ENCODE measurements at regions not wholly inside any gene's neighbourhood (a gene's known extent, or its start where the extent isn't known, plus 50 kb on each side); places are given as distances from the start of the nearest gene placed in this dataset.

DNA sequence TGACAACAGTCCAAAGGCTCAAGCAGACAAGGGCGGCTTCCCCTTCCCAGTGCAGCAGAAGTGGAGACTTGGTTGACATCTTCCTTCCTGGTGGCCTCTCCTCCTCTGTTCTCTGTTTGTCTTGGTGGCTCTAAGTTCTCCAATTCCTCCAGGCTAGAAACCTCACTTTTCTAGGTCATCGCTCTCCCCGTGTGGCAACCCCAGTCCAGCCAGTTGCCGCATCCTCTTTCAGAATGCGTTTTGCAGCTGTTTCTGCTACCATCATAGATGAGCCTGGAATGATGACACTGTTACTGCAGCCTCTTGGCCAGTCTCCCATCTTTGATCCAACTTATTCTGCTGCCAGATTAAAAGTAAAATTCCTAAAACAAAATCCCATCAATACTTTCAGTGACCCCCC lies 201.5 kb downstream of the TRIM29 start:
- no peak for DNase-seq

DNA sequence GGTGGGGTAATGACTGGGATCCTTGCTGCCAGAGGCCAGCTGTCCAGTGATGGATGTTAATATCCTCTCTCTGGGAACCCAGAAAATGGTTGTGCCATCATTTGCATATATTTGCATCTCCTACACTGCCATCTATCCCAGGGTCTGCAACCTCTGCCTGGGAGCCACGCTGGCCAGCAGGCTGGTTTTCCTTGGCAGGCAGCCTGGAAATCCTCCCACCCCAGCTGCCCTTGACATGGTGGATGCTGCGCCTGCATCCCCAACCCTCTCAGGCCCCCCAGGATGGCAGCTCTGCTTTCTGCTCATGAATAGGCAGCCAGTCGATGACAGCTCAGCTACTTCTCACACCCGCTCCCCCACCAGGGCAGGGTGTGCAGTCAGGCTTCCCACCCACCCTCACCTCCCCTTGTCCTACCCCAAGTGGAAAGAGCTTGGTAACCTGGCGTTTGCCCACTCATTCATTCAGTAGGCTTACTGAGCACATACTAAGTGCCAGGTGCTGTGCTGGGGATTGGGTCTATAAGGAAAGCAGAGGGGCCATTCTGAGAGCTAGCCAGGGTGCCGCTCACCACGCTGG lies 202.5 kb downstream of the TRIM29 start:
- no peak for DNase-seq

DNA sequence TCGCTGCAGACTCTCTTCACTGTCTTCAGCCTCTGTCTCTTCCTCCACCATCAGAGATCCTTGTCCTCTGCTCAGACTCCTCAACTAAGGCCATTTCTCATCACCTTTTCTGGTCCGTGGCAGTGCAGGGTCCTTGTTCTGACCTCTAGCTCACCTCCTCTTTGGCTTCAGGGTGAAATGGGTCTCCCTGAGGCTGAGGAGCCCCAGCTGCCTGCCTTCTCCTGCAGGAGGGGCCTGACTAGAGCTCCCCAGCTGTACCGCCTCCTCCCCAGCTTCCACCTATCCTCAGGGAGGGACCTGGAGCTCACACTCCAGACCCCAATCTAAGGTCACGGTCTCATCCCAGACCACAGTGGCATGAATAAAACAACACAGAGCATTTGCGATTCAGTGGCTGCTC lies 203.0 kb downstream of the TRIM29 start:
- DNase-seq: no peak

DNA sequence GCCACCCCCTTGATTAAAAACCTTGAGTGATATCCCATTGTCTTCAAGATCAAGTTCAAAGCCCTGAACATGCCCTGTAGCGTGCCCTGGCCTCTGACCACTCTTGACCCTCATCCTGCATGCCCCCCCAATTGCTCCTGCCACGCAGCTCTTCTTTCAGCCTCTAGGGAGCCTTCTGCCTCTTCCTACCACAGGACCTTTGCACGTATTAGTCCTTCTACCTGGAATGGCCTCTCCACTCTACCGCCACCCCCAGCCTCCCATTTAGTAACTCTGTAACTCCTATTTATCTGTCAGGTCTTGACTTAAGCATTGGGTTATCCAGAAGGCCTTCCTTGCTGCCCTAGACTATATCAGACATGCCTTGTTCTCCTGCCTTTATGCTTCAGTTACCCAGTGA lies 203.6 kb downstream of the TRIM29 start:
- DNase-seq: no peak

DNA sequence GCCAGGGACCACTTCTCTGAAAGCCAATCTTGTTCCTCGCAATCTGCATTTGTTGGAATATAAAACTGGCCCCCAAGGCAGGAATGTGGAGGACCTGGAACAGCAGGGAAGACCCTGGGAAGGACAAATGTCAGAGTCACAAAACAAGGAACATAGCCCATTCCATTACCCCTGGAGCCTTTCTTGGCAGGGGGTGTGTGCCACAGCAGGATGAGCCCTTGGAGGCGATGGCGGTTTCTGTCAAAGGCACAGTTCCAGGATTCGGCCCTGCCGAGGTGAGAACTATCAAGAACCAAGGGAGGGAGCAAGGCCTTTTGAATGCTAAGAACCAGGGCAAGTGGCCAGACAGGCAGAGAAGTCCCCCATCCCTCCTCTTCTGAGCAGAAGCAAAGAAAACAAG lies 204.3 kb downstream of the TRIM29 start:
- no peak for DNase-seq

DNA sequence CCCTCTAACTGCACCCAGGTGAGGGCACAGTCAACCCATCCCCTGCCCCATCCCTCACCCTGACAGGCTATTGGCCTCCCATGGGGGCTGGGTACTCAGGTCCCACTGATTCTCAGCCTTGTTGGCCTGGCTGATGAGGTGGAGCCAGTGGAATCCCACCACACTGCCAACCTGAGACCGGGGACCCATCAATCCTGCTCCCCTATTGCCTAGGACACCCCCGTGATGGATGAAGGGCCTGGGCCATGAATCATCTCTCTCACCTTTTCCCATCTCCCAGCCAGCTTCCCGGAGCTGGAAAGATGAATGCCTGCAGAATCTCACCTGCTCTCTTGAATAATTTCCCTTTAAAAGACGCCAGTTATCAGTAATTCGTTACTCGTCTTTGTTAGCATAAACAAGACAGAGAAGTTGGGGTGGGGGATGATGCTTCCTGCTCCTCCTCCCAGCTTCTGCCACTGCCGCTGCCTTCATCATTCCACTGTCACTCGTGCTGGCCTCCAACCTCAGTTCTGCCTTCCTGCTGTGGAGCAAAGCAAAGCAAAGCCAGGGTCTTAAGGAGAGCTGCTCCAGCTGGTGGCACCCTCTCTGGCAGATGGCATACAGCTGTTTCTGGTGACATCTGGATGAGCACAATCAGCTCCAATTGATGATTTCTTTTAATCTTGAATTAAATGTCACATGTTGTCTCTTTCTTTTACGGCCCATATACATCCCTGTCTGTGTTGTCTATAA lies 204.0 kb upstream of the NECTIN1 start:
- no peak for DNase-seq

DNA sequence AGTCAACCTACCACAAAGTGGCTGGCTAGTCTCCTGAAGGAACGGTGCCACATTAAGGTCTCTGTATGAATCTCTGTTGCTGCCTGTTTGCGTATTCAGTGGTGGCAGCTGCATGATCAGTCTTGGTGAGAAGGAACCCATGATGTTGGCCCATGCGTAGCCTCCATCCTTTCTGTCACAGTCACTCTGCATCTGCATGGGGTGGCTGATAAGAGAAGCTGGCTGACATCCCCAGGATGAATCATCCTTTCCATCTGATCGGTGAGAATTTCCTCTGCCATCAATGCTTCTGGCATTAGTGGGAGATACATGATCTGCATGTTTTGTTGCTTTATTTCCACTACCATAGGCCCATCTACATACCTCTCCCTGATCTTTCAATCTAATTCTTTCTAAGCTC lies 199.0 kb upstream of the NECTIN1 start:
- no peak for DNase-seq

DNA sequence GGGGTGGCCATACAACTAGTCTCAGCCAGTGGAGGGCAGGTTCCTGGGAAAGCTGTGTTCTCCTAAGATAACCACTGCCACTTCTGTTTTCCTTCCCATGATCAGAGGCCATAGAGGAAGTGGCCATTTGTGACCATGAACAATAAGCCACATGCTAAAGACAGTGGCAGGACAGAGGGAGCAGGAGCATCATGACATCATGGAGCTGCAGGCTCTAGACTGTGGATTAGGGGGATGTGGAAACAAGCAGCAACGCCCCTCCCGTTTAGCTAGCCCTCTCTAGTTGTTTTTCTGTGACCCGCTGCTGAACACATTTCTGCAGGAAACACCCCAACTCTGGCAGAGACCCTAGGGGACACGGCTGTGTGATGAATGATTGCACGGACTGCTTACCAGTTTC lies 195.0 kb upstream of the NECTIN1 start:
- no peak for DNase-seq

DNA sequence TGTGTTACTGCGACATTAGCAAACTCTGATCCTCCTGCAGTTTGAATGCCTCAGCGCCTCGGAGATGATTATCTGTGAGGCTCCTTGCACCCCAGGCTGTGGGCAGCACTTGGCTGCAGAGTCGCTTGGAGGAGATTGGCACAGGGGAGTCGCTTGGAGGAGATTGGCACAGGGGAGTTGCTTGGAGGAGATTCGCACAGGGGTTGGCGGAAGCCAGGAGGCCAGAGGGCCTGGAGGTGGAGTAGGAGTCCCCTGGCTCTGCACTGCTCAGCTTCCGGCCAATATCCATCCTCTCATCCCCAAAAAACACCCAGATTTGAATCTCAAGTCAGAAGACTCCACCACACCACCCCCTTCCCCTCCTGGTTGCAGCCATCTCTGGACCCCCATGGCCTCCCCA lies 192.6 kb upstream of the NECTIN1 start:
- DNase-seq: no peak

DNA sequence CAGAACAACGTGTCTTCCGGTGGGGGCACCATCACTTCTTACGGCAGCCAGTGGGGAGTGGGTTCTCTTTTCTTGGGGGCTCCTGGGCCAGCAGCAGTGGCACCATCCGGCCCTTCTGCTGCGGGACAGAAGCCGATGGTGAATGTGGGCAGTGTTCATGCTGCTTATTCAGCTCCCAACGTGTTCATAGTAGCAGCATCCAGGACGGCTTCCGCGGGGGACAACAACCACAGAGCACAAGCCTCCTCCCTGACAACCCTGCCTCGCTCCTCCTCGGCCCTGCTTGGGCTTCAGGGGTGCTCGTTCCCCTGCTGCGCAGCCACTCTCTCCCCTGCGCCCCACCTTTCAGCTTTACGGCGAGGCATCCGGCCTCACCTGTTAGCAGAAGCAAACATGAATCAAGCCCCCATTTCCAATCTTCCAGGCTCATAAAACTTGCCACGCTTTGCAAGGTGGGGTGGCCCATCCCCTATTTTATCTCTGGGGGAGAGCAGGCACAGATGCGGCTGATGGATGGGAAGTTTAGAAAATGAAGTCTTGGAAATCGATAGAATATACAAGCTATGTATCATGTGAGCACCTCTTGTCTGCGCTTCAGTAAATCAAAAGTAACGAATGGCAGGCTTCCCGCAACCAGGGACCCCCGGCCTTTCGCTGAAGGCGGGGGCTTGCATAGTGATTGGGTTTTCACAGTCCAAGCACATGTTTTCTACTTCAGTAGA lies 191.8 kb upstream of the NECTIN1 start:
- no peak for DNase-seq

DNA sequence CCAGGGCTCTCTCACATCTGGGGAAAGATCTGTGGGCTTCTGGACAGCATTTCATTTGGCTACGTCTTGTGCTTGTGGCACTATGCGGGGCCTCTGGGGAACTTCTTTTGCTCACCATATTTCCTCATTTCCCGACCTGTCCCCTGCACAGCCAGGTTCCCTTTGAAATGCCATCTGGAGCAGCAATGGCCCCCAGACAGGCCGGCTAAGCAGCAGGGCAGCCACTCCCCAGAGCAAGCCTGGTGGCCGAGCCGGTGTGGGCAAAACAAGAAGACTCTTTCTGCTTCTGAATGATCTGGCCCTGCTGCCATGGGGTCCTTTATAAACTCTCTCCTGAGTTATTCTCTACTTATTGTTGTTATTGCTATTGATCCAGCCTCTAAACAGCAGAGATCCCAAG lies 190.7 kb upstream of the NECTIN1 start:
- DNase-seq: no peak

DNA sequence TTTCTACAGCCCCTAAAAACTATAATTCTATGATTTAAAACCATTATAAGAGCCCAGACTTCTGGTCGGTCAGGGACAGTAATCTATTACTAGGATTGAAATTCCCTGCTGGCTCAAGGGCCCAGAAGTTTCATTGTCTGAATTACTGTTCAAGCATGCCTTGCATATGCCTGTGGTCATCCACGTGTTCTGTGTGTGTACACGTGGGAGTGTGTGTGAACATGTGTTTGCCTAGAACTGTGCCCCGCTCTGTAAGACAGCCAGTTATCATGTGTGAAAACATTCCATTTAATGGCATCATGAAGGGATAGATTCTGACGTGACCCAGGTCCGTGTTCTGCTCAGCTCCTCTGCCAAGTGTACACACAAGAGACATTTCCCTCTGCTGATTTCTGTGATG lies 189.3 kb upstream of the NECTIN1 start:
- no peak for DNase-seq

DNA sequence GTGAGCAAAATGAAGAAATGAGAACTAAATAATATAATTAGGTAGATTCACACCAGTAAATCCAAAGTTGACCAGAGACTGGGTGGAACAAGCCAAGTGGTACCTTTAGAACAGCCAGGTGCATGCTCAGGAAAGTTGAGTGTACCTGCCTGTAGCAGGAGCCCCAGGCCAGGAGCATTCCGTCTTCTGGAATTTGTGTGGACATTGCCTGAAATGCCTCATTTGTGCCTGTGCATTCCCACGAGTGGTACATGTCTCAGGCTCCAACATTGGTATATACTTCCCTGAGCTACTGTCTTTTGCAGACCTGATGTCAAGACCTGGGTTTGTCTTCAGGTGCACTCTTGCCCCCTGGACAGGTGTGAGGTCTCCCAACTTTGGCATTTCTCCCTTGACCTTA lies 187.6 kb upstream of the NECTIN1 start:
- no peak for DNase-seq

DNA sequence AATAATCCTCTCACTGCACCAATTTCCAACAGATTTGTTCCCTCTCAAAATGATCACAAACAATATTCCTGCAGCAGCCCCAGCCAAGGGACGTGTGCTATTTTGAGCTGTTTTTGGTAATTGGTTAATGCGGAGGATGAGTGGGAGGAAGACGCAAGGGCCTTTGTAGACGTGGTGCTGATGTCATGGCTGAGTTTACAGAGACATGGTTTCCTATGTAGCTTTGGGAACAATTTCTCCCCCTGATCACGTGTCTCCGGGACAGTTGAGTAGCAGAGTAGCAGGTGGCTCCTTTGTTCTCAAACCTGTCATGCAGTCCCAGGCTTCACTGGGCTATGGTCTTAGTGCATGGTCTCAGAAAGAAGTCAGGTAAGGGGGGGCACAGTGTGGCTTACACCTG lies 183.2 kb upstream of the NECTIN1 start:
- no peak for DNase-seq

DNA sequence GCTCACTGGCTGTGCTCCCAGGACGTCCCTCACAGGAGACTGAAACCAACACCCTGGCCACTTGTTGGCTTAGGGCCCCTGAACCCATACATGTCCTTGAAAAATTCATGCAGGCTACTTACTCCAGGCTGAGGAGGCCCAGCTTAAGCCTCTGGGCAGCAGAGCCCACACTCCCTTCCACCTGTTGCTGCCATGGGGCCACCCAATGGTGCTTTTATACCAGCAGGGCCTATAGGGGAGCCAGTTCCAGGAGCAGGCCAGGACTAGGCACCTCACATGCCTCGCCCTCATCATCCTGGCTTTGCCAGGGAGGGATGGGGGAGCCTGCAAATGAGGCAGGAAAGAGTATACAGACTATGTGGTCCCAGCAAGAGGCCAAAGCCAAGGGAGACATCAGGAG lies 181.7 kb upstream of the NECTIN1 start:
- DNase-seq: no peak

DNA sequence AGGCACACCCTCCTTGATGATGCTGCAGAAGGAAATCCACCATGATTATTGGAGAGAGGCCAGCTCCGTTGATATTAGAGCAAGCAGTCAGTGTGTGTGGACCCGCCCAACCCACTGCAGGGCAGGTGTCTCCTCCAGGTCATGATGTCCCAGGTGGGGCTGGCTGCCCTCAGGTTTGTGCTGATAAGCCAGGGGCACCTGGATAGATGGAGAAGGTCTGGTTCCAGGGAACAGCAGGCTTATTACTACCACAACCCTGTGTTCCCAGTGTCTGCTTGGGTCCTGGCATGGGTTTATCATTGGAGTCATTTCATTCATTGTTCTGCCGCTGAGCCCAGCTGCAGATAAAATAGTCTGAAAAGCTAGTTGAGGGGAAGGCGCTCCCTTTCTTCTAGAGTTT lies 181.1 kb upstream of the NECTIN1 start:
- DNase-seq: no peak

DNA sequence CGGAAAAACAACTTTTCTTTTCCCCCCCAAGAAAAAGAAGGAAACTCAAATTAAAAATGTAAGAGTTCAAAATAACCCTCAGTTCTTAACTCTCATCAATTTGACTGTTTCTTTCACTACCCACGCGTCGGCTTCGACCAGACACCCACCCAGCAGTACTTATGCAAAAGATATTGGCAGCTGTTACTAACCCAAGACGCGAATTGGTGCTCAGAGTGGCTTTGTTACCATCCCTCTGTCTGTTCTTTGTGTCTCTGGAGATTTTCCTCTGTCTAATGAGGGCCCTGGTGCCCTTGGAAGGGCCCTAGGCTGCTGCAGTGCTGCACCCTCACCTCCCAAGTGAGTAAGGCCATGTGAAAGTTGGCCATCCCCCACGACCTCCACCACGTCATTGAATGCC lies 180.5 kb upstream of the NECTIN1 start:
- DNase-seq: no peak

DNA sequence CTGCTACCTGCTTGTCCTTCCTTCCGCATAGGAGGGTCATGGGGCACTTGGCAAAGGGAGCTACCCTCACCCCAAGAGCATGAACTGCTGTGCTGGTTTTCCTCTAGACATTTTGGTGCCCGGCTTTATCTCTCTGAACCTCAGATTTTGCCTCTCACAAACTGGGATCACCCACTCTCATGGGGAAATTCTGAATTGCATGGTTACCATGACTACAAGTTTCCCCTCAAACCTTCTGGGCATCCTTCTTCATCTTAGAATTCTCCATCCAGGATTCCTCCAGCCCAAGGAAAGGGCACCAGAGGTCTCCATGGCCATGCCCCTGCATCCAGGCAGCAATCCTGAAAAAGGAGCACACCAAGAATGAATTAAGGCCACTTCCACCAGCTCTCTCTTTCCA lies 180.1 kb upstream of the NECTIN1 start:
- no peak for DNase-seq

DNA sequence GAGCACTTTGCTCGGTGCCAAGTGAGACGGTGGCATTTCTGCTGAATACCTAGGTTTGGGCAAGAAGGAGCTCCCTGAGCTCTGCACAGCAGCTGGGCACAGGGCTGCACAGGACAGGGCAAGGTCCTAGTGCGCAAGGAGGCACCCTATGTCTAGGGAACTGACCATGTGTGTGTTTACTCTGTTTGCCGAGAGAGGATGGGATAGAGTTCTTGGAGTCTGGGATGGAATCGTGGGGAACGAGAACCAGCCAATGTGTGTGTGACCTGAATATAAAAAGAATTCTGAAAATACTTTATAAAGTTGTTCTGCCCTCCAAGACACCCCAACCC lies 179.5 kb upstream of the NECTIN1 start:
- no peak for DNase-seq

DNA sequence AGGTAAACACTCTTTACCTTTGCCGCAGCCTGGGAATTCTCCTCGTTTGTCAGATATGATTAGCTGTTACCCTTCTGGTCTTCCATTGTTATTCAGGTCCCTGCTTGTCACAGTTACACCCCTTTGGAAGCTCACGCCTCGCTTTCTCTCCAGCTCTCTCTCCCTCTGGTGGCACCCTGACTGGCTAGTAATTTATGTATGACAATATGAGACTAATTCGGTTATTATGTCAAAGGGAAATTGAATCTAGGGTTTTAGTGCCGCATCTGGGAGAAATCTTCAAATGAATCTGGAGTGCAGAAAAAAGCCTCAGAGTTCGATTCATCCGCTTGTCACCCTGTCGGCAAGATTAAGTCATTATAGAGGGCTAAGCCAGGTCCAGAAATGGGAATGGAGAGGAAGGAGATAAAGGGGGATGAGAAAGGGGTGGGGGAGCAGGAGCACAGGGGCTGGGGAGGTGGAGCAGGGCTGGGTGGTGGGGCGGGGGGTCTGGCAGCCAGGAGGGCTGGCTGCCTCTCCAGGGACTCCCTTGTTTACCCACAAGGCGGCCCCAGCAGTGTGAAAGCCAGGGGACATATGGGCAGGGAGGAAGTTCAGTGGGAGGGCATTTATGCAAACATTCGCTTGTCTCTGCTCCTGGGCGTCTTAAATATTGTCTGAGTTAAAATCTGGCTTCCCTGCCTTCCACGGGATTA lies 179.0 kb upstream of the NECTIN1 start:
- no peak for DNase-seq

DNA sequence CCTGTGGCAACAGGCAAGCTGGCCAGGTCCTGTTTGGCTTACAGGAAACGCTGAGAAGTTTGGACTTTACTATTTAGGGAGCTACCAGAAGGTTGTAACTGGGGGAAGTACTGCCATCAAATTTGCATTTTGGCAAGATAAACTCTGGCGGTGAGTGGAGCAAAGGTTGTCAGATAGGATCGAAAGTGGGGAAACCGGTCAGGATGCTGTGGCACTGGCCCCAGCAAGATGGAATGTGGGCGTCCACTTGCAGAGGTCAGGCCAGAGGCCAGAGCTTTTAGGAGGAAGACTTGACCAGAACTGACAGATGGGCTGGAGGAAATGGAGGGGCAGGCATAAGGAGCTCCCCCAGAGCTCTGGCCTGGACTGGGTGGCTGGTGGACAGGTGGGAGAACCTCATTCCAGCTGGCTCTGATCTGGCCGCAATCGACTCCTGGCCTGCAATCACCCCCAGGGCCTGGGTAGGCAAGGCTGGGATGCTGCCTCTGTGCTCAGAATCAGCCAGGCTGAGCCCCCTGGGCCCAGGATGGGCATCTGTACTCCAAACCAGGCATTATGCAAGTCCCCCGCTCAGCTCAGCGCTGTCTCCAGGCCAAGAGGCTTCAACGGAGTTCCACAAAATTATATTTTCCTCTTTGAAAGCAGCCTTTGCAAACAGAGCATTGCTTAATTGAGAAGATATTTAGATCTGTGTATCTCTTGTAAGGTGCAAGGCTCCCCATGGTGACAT lies 178.3 kb upstream of the NECTIN1 start:
- no peak for DNase-seq

DNA sequence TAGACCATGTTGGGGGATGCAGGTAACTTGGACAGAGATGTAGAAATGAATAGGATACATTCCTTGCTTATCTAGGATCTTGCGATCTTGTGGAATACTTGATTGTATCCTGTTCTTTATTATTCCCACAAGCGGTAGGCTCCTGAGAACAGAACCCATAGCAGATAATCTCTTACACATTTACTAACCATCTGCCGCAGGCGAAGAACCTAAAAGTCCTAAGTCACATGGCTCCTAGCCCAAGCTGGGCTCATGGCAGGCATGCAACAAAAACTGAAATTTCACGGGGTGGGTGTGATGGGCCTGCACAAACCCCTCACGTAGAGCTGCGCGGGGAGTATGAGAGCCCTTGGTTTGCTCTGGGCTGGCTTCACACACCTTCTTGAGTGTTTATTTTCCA lies 177.4 kb upstream of the NECTIN1 start:
- no peak for DNase-seq

DNA sequence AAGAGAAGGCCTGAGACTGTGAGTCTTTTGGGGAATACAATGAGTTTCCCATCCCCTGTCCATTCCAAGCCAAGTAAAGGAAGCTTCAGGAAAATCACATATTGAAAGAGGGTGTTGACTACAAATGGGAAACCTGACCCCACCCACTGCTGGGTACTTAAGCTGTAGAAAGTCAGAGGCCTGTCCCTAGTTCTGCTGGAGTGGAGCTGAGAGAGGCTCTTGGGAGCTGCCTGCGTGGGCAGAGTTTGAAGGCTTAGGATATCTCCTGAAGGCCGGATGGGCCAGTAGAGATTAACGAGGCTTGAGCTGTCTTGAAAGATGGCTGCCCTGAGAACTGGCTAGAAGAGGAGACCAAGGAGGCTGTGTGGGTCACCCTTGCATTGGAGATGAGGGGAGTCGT lies 176.2 kb upstream of the NECTIN1 start:
- DNase-seq: no peak

Data from fibroblast of upper back skin (primary cell).